Activated naive CD4-positive, alpha-beta T cell treated with anti-CD3 and anti-CD28 coated beads, Interleukin-2, amount 10 ng/mL, durations not matched to agents 7 days and 5 days (primary cell): ENCODE measurements at regions not wholly inside any gene's neighbourhood (a gene's known extent, or its start where the extent isn't known, plus 50 kb on each side); places are given as distances from the start of the nearest gene placed in this dataset.

Experiments
- CTCF ChIA-PET: fragments of 350-600 bp; sonication (Branson Sonifier 250); formaldehyde crosslinking; loops from one replicate; lab custom pipeline; 2021; ENCODE audit warnings: antibody characterized with exemption; lab: Charles Lee
- DNase-seq: peaks from one replicate; pipeline ENCODE4 v3.0.0-alpha.2; 2020
- H3K27ac Mint-ChIP-seq: one replicate; pipeline ENCODE4 v1.8.0; 2021; ENCODE audit warnings: mild to moderate bottlenecking, moderate library complexity, mixed read lengths
- H3K27me3 Mint-ChIP-seq: one replicate; pipeline ENCODE4 v1.8.0; 2021; ENCODE audit warnings: mild to moderate bottlenecking, mixed read lengths
- H3K36me3 Mint-ChIP-seq: one replicate; pipeline ENCODE4 v1.8.0; 2021; ENCODE audit warnings: mixed read lengths
- H3K4me1 Mint-ChIP-seq: one replicate; pipeline ENCODE4 v1.8.0; 2021; ENCODE audit warnings: mixed read lengths
- H3K4me3 Mint-ChIP-seq: one replicate; pipeline ENCODE4 v1.8.0; 2021; ENCODE audit warnings: mild to moderate bottlenecking, moderate library complexity, mixed read lengths
- H3K9me3 Mint-ChIP-seq: one replicate; pipeline ENCODE4 v1.8.0; 2021; ENCODE audit warnings: mixed read lengths

- no peak overlapping the region for H3K27ac Mint-ChIP-seq
- no peak overlapping the region for H3K4me3 Mint-ChIP-seq
- H3K9me3 Mint-ChIP-seq: no peaks in the 10 kb centered on the region
- no peak for DNase-seq
- CTCF ChIA-PET: no interaction called here
- no peaks in the 10 kb centered on the region for H3K4me1 Mint-ChIP-seq
- H3K27me3 Mint-ChIP-seq: peaks cover 3% of the 10 kb centered on the region
- H3K36me3 Mint-ChIP-seq: no peaks in the 10 kb centered on the region
Observed at GRCh38 chr14:94679106-94679810, 67.1 kb downstream of the SERPINA3 start.

- DNase-seq: no peak
- H3K4me1 Mint-ChIP-seq: no peaks in the 10 kb centered on the region
- no peak overlapping the region for H3K27ac Mint-ChIP-seq
- CTCF ChIA-PET: no interaction called here
- no peaks in the 10 kb centered on the region for H3K9me3 Mint-ChIP-seq
- no peak overlapping the region for H3K4me3 Mint-ChIP-seq
- no peaks in the 10 kb centered on the region for H3K36me3 Mint-ChIP-seq
- H3K27me3 Mint-ChIP-seq: no peaks in the 10 kb centered on the region
Observed at GRCh38 chr14:94677747-94678146, 65.6 kb downstream of the SERPINA3 start.

GRCh38 chr14:94677213-94677612, 65.0 kb downstream of the SERPINA3 start:
- Mint-ChIP-seq H3K27ac (no peak overlapping the region), H3K9me3 (no peaks in the 10 kb centered on the region), H3K27me3 (no peaks in the 10 kb centered on the region), H3K36me3 (no peaks in the 10 kb centered on the region), H3K4me3 (no peak overlapping the region), H3K4me1 (no peaks in the 10 kb centered on the region)
- no peak for DNase-seq
- CTCF ChIA-PET: no interaction called here

GRCh38 chr14:94676495-94677185, 64.4 kb downstream of the SERPINA3 start:
- Mint-ChIP-seq H3K9me3 (no peaks in the 10 kb centered on the region), H3K4me3 (no peak overlapping the region), H3K4me1 (no peaks in the 10 kb centered on the region), H3K27ac (no peak overlapping the region), H3K36me3 (no peaks in the 10 kb centered on the region), H3K27me3 (no peaks in the 10 kb centered on the region)
- CTCF ChIA-PET: no interaction called here
- DNase-seq: no peak

GRCh38 chr14:94675036-94675435, 62.8 kb downstream of the SERPINA3 start:
- Mint-ChIP-seq H3K27ac (no peak overlapping the region), H3K27me3 (peaks cover 5% of the 10 kb centered on the region), H3K9me3 (no peaks in the 10 kb centered on the region), H3K4me3 (no peak overlapping the region), H3K36me3 (no peaks in the 10 kb centered on the region), H3K4me1 (no peaks in the 10 kb centered on the region)
- DNase-seq: no peak
- CTCF ChIA-PET: no interaction called here

- CTCF ChIA-PET: no interaction called here
- H3K4me3 Mint-ChIP-seq: no peak overlapping the region
- H3K4me1 Mint-ChIP-seq: no peaks in the 10 kb centered on the region
- no peak overlapping the region for H3K27ac Mint-ChIP-seq
- no peak for DNase-seq
- no peaks in the 10 kb centered on the region for H3K36me3 Mint-ChIP-seq
- peaks cover 5% of the 10 kb centered on the region for H3K27me3 Mint-ChIP-seq
- no peaks in the 10 kb centered on the region for H3K9me3 Mint-ChIP-seq
Observed at GRCh38 chr14:94673781-94674231, 61.6 kb downstream of the SERPINA3 start.
